H9 (cell line): ENCODE measurements at regions not wholly inside any gene's neighbourhood (a gene's known extent, or its start where the extent isn't known, plus 50 kb on each side); places are given as distances from the start of the nearest gene placed in this dataset.
A peak's percentile ranks its signal among the peaks of the same experiment; 100 is the strongest.
"Not testable (repeated sequence)": the region's sequence is repeated elsewhere in the genome, so short reads cannot be mapped to it uniquely, and the experiment has no call there.

Source experiments
- DNase-seq: peaks from one replicate; pipeline ENCODE4 v3.0.0-alpha.2; 2017
- H2AFZ ChIP-seq: one replicate; pipeline ENCODE4 v1.6.1; 2013; ENCODE audit warnings: mild to moderate bottlenecking, low read length, control low read depth, moderate library complexity
- H2AK5ac ChIP-seq: 2 replicates; pipeline ENCODE4 v1.6.1; 2013; ENCODE audit warnings: low read length, control low read depth, mixed read lengths; ENCODE audit not compliant: insufficient read length
- H2BK120ac ChIP-seq: one replicate; pipeline ENCODE4 v1.6.1; 2013; ENCODE audit warnings: low read depth, mild to moderate bottlenecking, low read length, control low read depth, inconsistent platforms; ENCODE audit not compliant: poor library complexity, severe bottlenecking
- H2BK12ac ChIP-seq: 2 replicates; pipeline ENCODE4 v1.6.1; 2013; ENCODE audit warnings: low read length, control low read depth, mixed read lengths, low read depth; ENCODE audit not compliant: insufficient read length
- H2BK15ac ChIP-seq: 2 replicates; pipeline ENCODE4 v1.6.1; 2013; ENCODE audit warnings: low read depth, low read length, control low read depth
- H2BK20ac ChIP-seq: one replicate; pipeline ENCODE4 v1.6.1; 2013; ENCODE audit warnings: low read depth, mild to moderate bottlenecking, low read length, control low read depth, inconsistent platforms; ENCODE audit not compliant: poor library complexity, severe bottlenecking
- H2BK5ac ChIP-seq: 2 replicates; pipeline ENCODE4 v1.6.1; 2013; ENCODE audit warnings: low read length, control low read depth, mixed read lengths; ENCODE audit not compliant: insufficient read length
- H3K14ac ChIP-seq: 2 replicates; pipeline ENCODE4 v1.6.1; 2013; ENCODE audit warnings: low read length, control low read depth; ENCODE audit not compliant: insufficient read depth
- H3K18ac ChIP-seq: 2 replicates; pipeline ENCODE4 v1.6.1; 2013; ENCODE audit warnings: low read depth, mild to moderate bottlenecking, mixed read lengths, low read length, control low read depth; ENCODE audit not compliant: insufficient read length
- H3K23ac ChIP-seq: 2 replicates; pipeline ENCODE4 v1.6.1; 2013; ENCODE audit warnings: low read length, control low read depth, mixed read lengths, low read depth; ENCODE audit not compliant: insufficient read length
- H3K23me2 ChIP-seq: 2 replicates; pipeline ENCODE4 v1.6.1; 2013; ENCODE audit warnings: low read depth, mild to moderate bottlenecking, mixed read lengths, low read length, control low read depth; ENCODE audit not compliant: insufficient read length, poor library complexity, severe bottlenecking
- H3K27ac ChIP-seq: 2 replicates; pipeline ENCODE4 v1.5.1; 2013; ENCODE audit warnings: low read length, control low read depth, mixed read lengths, low read depth; ENCODE audit not compliant: insufficient read length
- H3K27me3 ChIP-seq: 2 replicates; pipeline ENCODE4 v1.6.1; 2013; ENCODE audit warnings: low read length, control low read depth, inconsistent platforms; ENCODE audit not compliant: insufficient read depth
- H3K4ac ChIP-seq: 2 replicates; pipeline ENCODE4 v1.6.1; 2013; ENCODE audit warnings: low read depth, mild to moderate bottlenecking, control low read depth, inconsistent platforms, low read length, moderate library complexity
- H3K4me1 ChIP-seq: 2 replicates; pipeline ENCODE4 v1.6.1; 2013; ENCODE audit warnings: low read length, control low read depth, inconsistent platforms; ENCODE audit not compliant: insufficient read depth
- H3K4me2 ChIP-seq: 2 replicates; pipeline ENCODE4 v1.6.1; 2013; ENCODE audit warnings: low read length, control low read depth, mixed read lengths; ENCODE audit not compliant: insufficient read length, insufficient read depth
- H3K56ac ChIP-seq: 2 replicates; pipeline ENCODE4 v1.6.1; 2013; ENCODE audit warnings: low read depth, mild to moderate bottlenecking, mixed read lengths, low read length, control low read depth; ENCODE audit not compliant: insufficient read length
- H3K79me1 ChIP-seq: 2 replicates; pipeline ENCODE4 v1.6.1; 2013; ENCODE audit warnings: low read depth, mild to moderate bottlenecking, moderate library complexity, low read length, control low read depth, inconsistent platforms; ENCODE audit not compliant: insufficient read depth, poor library complexity, severe bottlenecking
- H3K79me2 ChIP-seq: 2 replicates; pipeline ENCODE4 v1.6.1; 2013; ENCODE audit warnings: low read length, control low read depth, inconsistent platforms; ENCODE audit not compliant: insufficient read depth
- H3K9ac ChIP-seq: 2 replicates; pipeline ENCODE4 v1.6.1; 2013; ENCODE audit warnings: low read length, control low read depth, mixed read lengths; ENCODE audit not compliant: insufficient read length; ENCODE audit errors: extremely low read depth
- H3K9me3 ChIP-seq: one replicate; pipeline ENCODE4 v1.6.1; 2013; ENCODE audit warnings: low read depth, low read length, inconsistent platforms; ENCODE audit not compliant: control insufficient read depth
- H3T11ph ChIP-seq: one replicate; pipeline ENCODE4 v1.6.1; 2013; ENCODE audit warnings: mild to moderate bottlenecking, low read length, control low read depth, inconsistent platforms
- H4K20me1 ChIP-seq: one replicate; pipeline ENCODE4 v1.6.1; 2013; ENCODE audit not compliant: control insufficient read depth, insufficient read length, insufficient read depth
- H4K5ac ChIP-seq: 2 replicates; pipeline ENCODE4 v1.6.1; 2013; ENCODE audit warnings: low read depth, mild to moderate bottlenecking, mixed read lengths, low read length, control low read depth; ENCODE audit not compliant: insufficient read length
- H4K8ac ChIP-seq: replicated peaks from 2 replicates; pipeline ENCODE4 v1.6.1; 2013; ENCODE audit warnings: low read length, control low read depth, mixed read lengths, low read depth; ENCODE audit not compliant: insufficient read length
- H4K91ac ChIP-seq: 2 replicates; pipeline ENCODE4 v1.6.1; 2013; ENCODE audit warnings: low read depth, mild to moderate bottlenecking, moderate library complexity, mixed read lengths, low read length, control low read depth; ENCODE audit not compliant: insufficient read length
- H3K27ac Mint-ChIP-seq, 3 experiments: 2 replicates in 2 of 3; 3 replicates in 1 of 3; pipeline ENCODE4 v1.8.0; 2020 to 2021; ENCODE audit warnings: mixed read lengths in 3 of 3, mild to moderate bottlenecking in 1 of 3, moderate library complexity in 1 of 3
- H3K27me3 Mint-ChIP-seq: 2 replicates; pipeline ENCODE4 v1.8.0; 2021; ENCODE audit warnings: low read depth, mild to moderate bottlenecking, moderate library complexity, mixed read lengths
- H3K36me3 Mint-ChIP-seq, 3 experiments: 2 replicates in 2 of 3; 3 replicates in 1 of 3; pipeline ENCODE4 v1.8.0; 2020 to 2021; ENCODE audit warnings: low read depth in 3 of 3, mixed read lengths in 3 of 3; ENCODE audit not compliant: insufficient read depth in 1 of 3
- H3K4me1 Mint-ChIP-seq, 2 experiments: 2 replicates each; pipeline ENCODE4 v1.8.0; 2020; ENCODE audit warnings: mixed read lengths in 2 of 2
- H3K4me3 Mint-ChIP-seq, 2 experiments: 2 replicates in 1 of 2; 3 replicates in 1 of 2; pipeline ENCODE4 v1.8.0; 2020 to 2021; ENCODE audit warnings: mild to moderate bottlenecking in 2 of 2, mixed read lengths in 2 of 2, moderate library complexity in 1 of 2
- H3K9me3 Mint-ChIP-seq, 2 experiments: 2 replicates in 1 of 2; 3 replicates in 1 of 2; pipeline ENCODE4 v1.8.0; 2020; ENCODE audit warnings: mild to moderate bottlenecking in 2 of 2, mixed read lengths in 2 of 2, moderate library complexity in 1 of 2
- WGBS: extraction: QIAGEN DNeasy Blood & Tissue Kit; methylation state at CpG from one replicate; pipeline ENCODE4 v1.1.7; 2013; ENCODE audit warnings: missing lambda C conversion rate, low lambda C conversion rate, mixed read lengths; ENCODE audit not compliant: insufficient read length; ENCODE audit errors: extremely low coverage; 5-methylcytosine and 5-hydroxymethylcytosine counted together
- TF ChIP-seq, protein P1 (sequence below): fragments of 200-600 bp; sonication (generic); conservative IDR thresholded peaks from 3 replicates; pipeline ENCODE4 v1.8.0; 2021; ENCODE audit warnings: antibody characterized with exemption, mild to moderate bottlenecking

DNA sequence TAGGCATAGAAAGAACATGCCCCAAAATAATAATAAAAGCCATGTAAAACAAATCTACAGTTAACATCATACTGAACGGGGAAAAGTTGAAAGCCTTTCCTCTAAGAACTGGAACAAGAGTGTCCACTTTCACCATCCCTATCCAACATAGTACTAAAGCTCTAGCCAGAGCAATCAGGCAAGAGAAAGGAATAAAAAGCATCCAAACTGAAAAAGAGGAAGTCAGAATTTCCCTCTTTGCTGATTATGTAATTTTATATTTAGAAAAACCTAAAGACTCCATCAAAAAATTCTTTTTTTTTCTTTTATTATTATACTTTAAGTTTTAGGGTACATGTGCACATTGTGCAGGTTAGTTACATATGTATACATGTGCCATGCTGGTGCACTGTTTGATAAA lies 661.6 kb upstream of the CBLB start:
- Histone ChIP-seq H4K20me1 (no peaks in the 10 kb centered on the region), H2BK120ac (no peak overlapping the region), H4K8ac (no peak overlapping the region), H3K23ac (no peak overlapping the region), H3K79me2 (no peaks in the 10 kb centered on the region), H4K91ac (no peak overlapping the region), H3K56ac (no peak overlapping the region), H3K79me1 (no peaks in the 10 kb centered on the region), H2BK12ac (no peak overlapping the region), H3K9ac (no peak overlapping the region), H3K18ac (no peak overlapping the region), H2AK5ac (no peak overlapping the region), H3K4me2 (no peak overlapping the region), H3K27me3 (no peaks in the 10 kb centered on the region), H3K4me1 (no peaks in the 10 kb centered on the region), H3K23me2 (no peaks in the 10 kb centered on the region), H2AFZ (no peak overlapping the region), H2BK5ac (no peak overlapping the region), H2BK20ac (no peak overlapping the region), H3T11ph (no peak overlapping the region), H2BK15ac (no peak overlapping the region), H3K14ac (no peak overlapping the region), H4K5ac (no peak overlapping the region), H3K9me3 (no peaks in the 10 kb centered on the region), H3K27ac (no peak overlapping the region), H3K4ac (no peak overlapping the region)
- peaks cover 35 to 53% of the 10 kb centered on the region in 2 experiments for H3K9me3 Mint-ChIP-seq
- no peak for DNase-seq
- WGBS = no CpG with 5 or more reads among the region's 1 CpG
- TF ChIP-seq, protein P1, sequence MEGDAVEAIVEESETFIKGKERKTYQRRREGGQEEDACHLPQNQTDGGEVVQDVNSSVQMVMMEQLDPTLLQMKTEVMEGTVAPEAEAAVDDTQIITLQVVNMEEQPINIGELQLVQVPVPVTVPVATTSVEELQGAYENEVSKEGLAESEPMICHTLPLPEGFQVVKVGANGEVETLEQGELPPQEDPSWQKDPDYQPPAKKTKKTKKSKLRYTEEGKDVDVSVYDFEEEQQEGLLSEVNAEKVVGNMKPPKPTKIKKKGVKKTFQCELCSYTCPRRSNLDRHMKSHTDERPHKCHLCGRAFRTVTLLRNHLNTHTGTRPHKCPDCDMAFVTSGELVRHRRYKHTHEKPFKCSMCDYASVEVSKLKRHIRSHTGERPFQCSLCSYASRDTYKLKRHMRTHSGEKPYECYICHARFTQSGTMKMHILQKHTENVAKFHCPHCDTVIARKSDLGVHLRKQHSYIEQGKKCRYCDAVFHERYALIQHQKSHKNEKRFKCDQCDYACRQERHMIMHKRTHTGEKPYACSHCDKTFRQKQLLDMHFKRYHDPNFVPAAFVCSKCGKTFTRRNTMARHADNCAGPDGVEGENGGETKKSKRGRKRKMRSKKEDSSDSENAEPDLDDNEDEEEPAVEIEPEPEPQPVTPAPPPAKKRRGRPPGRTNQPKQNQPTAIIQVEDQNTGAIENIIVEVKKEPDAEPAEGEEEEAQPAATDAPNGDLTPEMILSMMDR = no peak
- no peak overlapping the region for H3K4me3 Mint-ChIP-seq
- no peak overlapping the region for H3K27ac Mint-ChIP-seq
- H3K36me3 Mint-ChIP-seq = peaks cover 22 to 59% (median 36%) of the 10 kb centered on the region in 3 experiments
- no peaks in the 10 kb centered on the region for H3K27me3 Mint-ChIP-seq
- H3K4me1 Mint-ChIP-seq = peaks cover 3 to 7% of the 10 kb centered on the region in 2 experiments; a peak in 2 of 4 replicates

DNA sequence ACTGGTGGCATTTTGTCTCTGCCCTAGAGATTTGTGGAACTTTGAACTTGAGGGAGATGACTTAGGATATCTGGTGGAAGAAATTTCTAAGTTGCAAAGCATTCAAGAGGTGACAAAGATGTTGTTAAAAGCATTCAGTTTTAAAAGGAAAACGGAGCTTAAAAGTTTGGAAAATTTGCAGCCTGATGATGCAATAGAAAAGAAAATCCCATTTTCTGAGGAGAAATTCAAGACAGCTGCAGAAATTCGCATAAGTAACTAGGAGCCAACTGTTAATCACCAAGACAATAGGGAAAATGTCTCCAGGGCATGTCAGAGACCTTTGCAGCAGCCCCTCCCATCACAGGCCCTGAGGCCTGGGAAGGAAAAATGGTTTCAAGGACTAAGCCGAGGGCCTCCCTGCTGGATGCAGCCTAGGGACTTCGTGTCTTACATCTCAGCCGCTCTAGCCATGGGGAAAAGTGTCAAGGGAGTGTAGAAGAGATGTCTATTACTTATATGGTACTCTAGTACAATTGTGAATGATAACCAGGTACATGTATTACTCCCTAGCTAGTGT lies 663.0 kb upstream of the CBLB start:
- not testable (repeated sequence) for H3K23me2 ChIP-seq, H3K4me1 ChIP-seq, H2AFZ ChIP-seq, H3K79me2 ChIP-seq, H2BK15ac ChIP-seq, H3K4me3 Mint-ChIP-seq, H3K79me1 ChIP-seq, H3K27me3 Mint-ChIP-seq, H4K8ac ChIP-seq, H3K27ac Mint-ChIP-seq, H4K5ac ChIP-seq, H2BK20ac ChIP-seq, H3K56ac ChIP-seq, H3K9me3 ChIP-seq, H3K27ac ChIP-seq, H3K9ac ChIP-seq, H3K4ac ChIP-seq, H3K18ac ChIP-seq, H3K27me3 ChIP-seq, H2BK12ac ChIP-seq, H3K14ac ChIP-seq, H3K4me2 ChIP-seq, H4K20me1 ChIP-seq, H4K91ac ChIP-seq, H3K23ac ChIP-seq, H3K4me1 Mint-ChIP-seq, H2BK5ac ChIP-seq, H2BK120ac ChIP-seq, H2AK5ac ChIP-seq, H3T11ph ChIP-seq
- WGBS = no CpG with 5 or more reads among the region's 5 CpGs
- Mint-ChIP-seq H3K36me3 (peaks cover 26 to 64% (median 38%) of the 10 kb centered on the region in 3 experiments), H3K9me3 (peaks cover 39 to 51% of the 10 kb centered on the region in 2 experiments)
- peak; percentile 37 for DNase-seq
